Skin epidermis (tissue), 12 donors: ENCODE measurements at regions not wholly inside any gene's neighbourhood (a gene's known extent, or its start where the extent isn't known, plus 50 kb on each side); places are given as distances from the start of the nearest gene placed in this dataset.
"Not testable (repeated sequence)": the region's sequence is repeated elsewhere in the genome, so short reads cannot be mapped to it uniquely, and the experiment has no call there.

Experiments
- H3K27ac ChIP-seq, 21 experiments: fragments of 200-600 bp; sonication (generic) in 11 of 21; one replicate each; pipeline ENCODE4 v1.5.0; 2020; ENCODE audit warnings: mild to moderate bottlenecking in 3 of 21, inconsistent platforms in 2 of 21, moderate library complexity in 2 of 21
- H3K4me3 ChIP-seq, 7 experiments: fragments of 200-600 bp; sonication (generic) in 2 of 7; one replicate each; pipeline ENCODE4 v1.5.0; 2020; ENCODE audit warnings: inconsistent platforms in 2 of 7, mild to moderate bottlenecking in 2 of 7, moderate library complexity in 1 of 7

GRCh38 chr13:19362946-19363510, 181.4 kb upstream of the TUBA3C start:
- H3K27ac ChIP-seq: no peak overlapping the region
- no peak overlapping the region for H3K4me3 ChIP-seq

GRCh38 chr13:19359697-19360096, 178.1 kb upstream of the TUBA3C start:
- not testable (repeated sequence) for H3K27ac ChIP-seq, H3K4me3 ChIP-seq

- Histone ChIP-seq H3K4me3 (no peak overlapping the region), H3K27ac (no peak overlapping the region)
Observed at GRCh38 chr13:19345916-19346422, 164.3 kb upstream of the TUBA3C start.

GRCh38 chr13:19345158-19345557, 163.5 kb upstream of the TUBA3C start:
- no peak overlapping the region for H3K27ac ChIP-seq
- H3K4me3 ChIP-seq: no peak overlapping the region

- H3K4me3 ChIP-seq: peak overlapping the region in 2 of 7 experiments; percentile 17 to 23
- not testable (repeated sequence) for H3K27ac ChIP-seq
Observed at GRCh38 chr13:19344585-19345120, 163.0 kb upstream of the TUBA3C start.

GRCh38 chr13:19332378-19332777, 150.8 kb upstream of the TUBA3C start:
- Histone ChIP-seq H3K27ac (no peak overlapping the region), H3K4me3 (no peak overlapping the region)

- Histone ChIP-seq H3K4me3 (no peak overlapping the region), H3K27ac (no peak overlapping the region)
Observed at GRCh38 chr13:19329365-19329764, 147.7 kb upstream of the TUBA3C start.

GRCh38 chr13:19324325-19324724, 142.7 kb upstream of the TUBA3C start:
- H3K4me3 ChIP-seq: no peak overlapping the region
- no peak overlapping the region for H3K27ac ChIP-seq

GRCh38 chr13:19321222-19321621, 139.6 kb upstream of the TUBA3C start:
- Histone ChIP-seq H3K4me3 (no peak overlapping the region), H3K27ac (no peak overlapping the region)

GRCh38 chr13:19305434-19305833, 123.8 kb upstream of the TUBA3C start:
- no peak overlapping the region for H3K27ac ChIP-seq

GRCh38 chr13:19289180-19289579, 107.6 kb upstream of the TUBA3C start:
- Histone ChIP-seq H3K27ac (no peak overlapping the region), H3K4me3 (no peak overlapping the region)

More at GRCh38 chr13:19305434-19305833, 123.8 kb upstream of the TUBA3C start:
- H3K4me3 ChIP-seq: no peak overlapping the region

GRCh38 chr13:19283836-19284235, 102.2 kb upstream of the TUBA3C start:
- Histone ChIP-seq H3K4me3 (no peak overlapping the region), H3K27ac (no peak overlapping the region)

GRCh38 chr13:19268331-19268730, 86.7 kb upstream of the TUBA3C start:
- Histone ChIP-seq H3K4me3 (no peak overlapping the region), H3K27ac (no peak overlapping the region)

GRCh38 chr13:19267746-19268145, 86.1 kb upstream of the TUBA3C start:
- Histone ChIP-seq H3K4me3 (no peak overlapping the region), H3K27ac (no peak overlapping the region)

- H3K4me3 ChIP-seq: no peak overlapping the region
- no peak overlapping the region for H3K27ac ChIP-seq
Observed at GRCh38 chr13:19266979-19267378, 85.4 kb upstream of the TUBA3C start.

- no peak overlapping the region for H3K27ac ChIP-seq
- H3K4me3 ChIP-seq: no peak overlapping the region
Observed at GRCh38 chr13:19264711-19265110, 83.1 kb upstream of the TUBA3C start.

- Histone ChIP-seq H3K27ac (no peak overlapping the region), H3K4me3 (no peak overlapping the region)
Observed at GRCh38 chr13:19252381-19252780, 70.8 kb upstream of the TUBA3C start.

- no peak overlapping the region for H3K27ac ChIP-seq
- H3K4me3 ChIP-seq: no peak overlapping the region
Observed at GRCh38 chr13:19239114-19239860, 57.7 kb upstream of the TUBA3C start.
